GM21360 (cell line): ENCODE measurements at regions not wholly inside any gene's neighbourhood (a gene's known extent, or its start where the extent isn't known, plus 50 kb on each side); places are given as distances from the start of the nearest gene placed in this dataset.

Experiments
- ATAC-seq: cut with Tn5 transposase; IDR thresholded peaks from one replicate; pipeline ENCODE4 v1.9.1; 2021; ENCODE audit warnings: mild to moderate bottlenecking, moderate library complexity; ENCODE audit not compliant: unreplicated experiment

GRCh38 chr4:124903995-124904722 is 191.6 kb upstream of the ANKRD50 start:
- no peak for ATAC-seq

GRCh38 chr4:124902001-124902515 is 189.5 kb upstream of the ANKRD50 start:
- no peak for ATAC-seq

- ATAC-seq = no peak
Observed at GRCh38 chr4:124899997-124900396, 187.5 kb upstream of the ANKRD50 start.

GRCh38 chr4:124890522-124890921 is 178.0 kb upstream of the ANKRD50 start:
- no peak for ATAC-seq

- ATAC-seq = no peak
Observed at GRCh38 chr4:124887739-124888138, 175.2 kb upstream of the ANKRD50 start.

GRCh38 chr4:124884316-124884715 is 171.8 kb upstream of the ANKRD50 start:
- no peak for ATAC-seq

- no peak for ATAC-seq
Observed at GRCh38 chr4:124883632-124884031, 171.1 kb upstream of the ANKRD50 start.

GRCh38 chr4:124879195-124879594 is 166.7 kb upstream of the ANKRD50 start:
- no peak for ATAC-seq

- no peak for ATAC-seq
Observed at GRCh38 chr4:124874172-124874450, 161.6 kb upstream of the ANKRD50 start.

- no peak for ATAC-seq
Observed at GRCh38 chr4:124873361-124874171, 161.0 kb upstream of the ANKRD50 start.

- ATAC-seq = no peak
Observed at GRCh38 chr4:124872659-124873058, 160.1 kb upstream of the ANKRD50 start.

GRCh38 chr4:124869961-124870495 is 157.5 kb upstream of the ANKRD50 start:
- ATAC-seq = no peak

GRCh38 chr4:124868495-124868894 is 156.0 kb upstream of the ANKRD50 start:
- ATAC-seq = no peak

GRCh38 chr4:124867536-124867935 is 155.0 kb upstream of the ANKRD50 start:
- no peak for ATAC-seq

GRCh38 chr4:124866301-124866700 is 153.8 kb upstream of the ANKRD50 start:
- no peak for ATAC-seq

GRCh38 chr4:124863040-124863545 is 150.6 kb upstream of the ANKRD50 start:
- no peak for ATAC-seq

- no peak for ATAC-seq
Observed at GRCh38 chr4:124862261-124862660, 149.7 kb upstream of the ANKRD50 start.

GRCh38 chr4:124861761-124862160 is 149.2 kb upstream of the ANKRD50 start:
- ATAC-seq = no peak

- peak; percentile 92 for ATAC-seq
Observed at GRCh38 chr4:124854968-124855367, 142.4 kb upstream of the ANKRD50 start.

GRCh38 chr4:124851741-124852140 is 139.2 kb upstream of the ANKRD50 start:
- no peak for ATAC-seq

GRCh38 chr4:124846306-124846705 is 133.8 kb upstream of the ANKRD50 start:
- no peak for ATAC-seq
